SK-N-SH (cell line): ENCODE measurements at regions not wholly inside any gene's neighbourhood (a gene's known extent, or its start where the extent isn't known, plus 50 kb on each side); places are given as distances from the start of the nearest gene placed in this dataset.

Experiments
- CTCF ChIA-PET: fragments of 300-600, 350-600 bp; formaldehyde crosslinking; extraction: SDS; loops from one replicate; lab custom pipeline; 2021; lab: Yijun Ruan, JAX
- POLR2A ChIA-PET: fragments of 350-600 bp; sonication (Branson Sonifier 250); formaldehyde crosslinking; extraction: SDS; loops from one replicate; lab custom pipeline; 2020; ENCODE audit warnings: antibody characterized with exemption, inconsistent platforms; lab: Yijun Ruan, JAX
- DNase-seq: peaks from one replicate; pipeline ENCODE4 v3.0.0; 2012
- H2AFZ ChIP-seq: fragments of 200-600 bp; sonication (generic); 2 replicates; pipeline ENCODE4 v1.8.1; 2016; ENCODE audit warnings: antibody characterized with exemption, mild to moderate bottlenecking, low read depth
- H3F3A ChIP-seq: fragments of 200-600 bp; sonication (generic); replicated peaks from 2 replicates; pipeline ENCODE3; 2016; ENCODE audit warnings: antibody characterized with exemption, mild to moderate bottlenecking; ENCODE audit not compliant: insufficient read depth
- H3K27ac ChIP-seq, 2 experiments: fragments of 200-500 bp in 1 of 2; fragments of 200-600 bp in 1 of 2; sonication (Bioruptor generic) in 1 of 2; sonication (generic), shearing (Covaris generic) in 1 of 2; 2 replicates each; pipeline versions ENCODE4 v1.5.1 to v1.6.1; 2014 to 2016; ENCODE audit warnings: low read depth in 2 of 2, inconsistent platforms in 1 of 2, low read length in 1 of 2, mild to moderate bottlenecking in 1 of 2, mixed read lengths in 1 of 2
- H3K27me3 ChIP-seq: fragments of 200-600 bp; sonication (generic), shearing (Covaris generic); 2 replicates; pipeline ENCODE4 v1.6.1; 2016; ENCODE audit warnings: mixed run types; ENCODE audit not compliant: insufficient read depth
- H3K36me3 ChIP-seq, 2 experiments: fragments of 200-500 bp in 1 of 2; fragments of 200-600 bp in 1 of 2; sonication (Bioruptor generic) in 1 of 2; sonication (generic) in 1 of 2; replicated peaks in 1 of 2; 2 replicates each; pipeline versions ENCODE3 to v1.5.1; 2014 to 2016; ENCODE audit warnings: low read length in 1 of 2, mild to moderate bottlenecking in 1 of 2; ENCODE audit not compliant: insufficient read depth in 2 of 2, control insufficient read depth in 1 of 2
- H3K4me1 ChIP-seq, 2 experiments: fragments of 200-500 bp in 1 of 2; fragments of 200-600 bp in 1 of 2; sonication (Bioruptor generic) in 1 of 2; sonication (generic), shearing (Covaris generic) in 1 of 2; 2 replicates each; pipeline versions ENCODE4 v1.5.1 to v1.6.1; 2014 to 2016; ENCODE audit warnings: low read depth in 1 of 2, low read length in 1 of 2, mixed run types in 1 of 2; ENCODE audit not compliant: insufficient read depth in 2 of 2, control insufficient read depth in 1 of 2
- H3K4me2 ChIP-seq: fragments of 200-600 bp; sonication (generic), shearing (Covaris generic); 2 replicates; pipeline ENCODE4 v1.6.1; 2017; ENCODE audit warnings: mixed run types
- H3K4me3 ChIP-seq, 2 experiments: fragments of 200-500 bp in 1 of 2; fragments of 200-600 bp in 1 of 2; sonication (Bioruptor generic) in 1 of 2; sonication (generic), shearing (Covaris generic) in 1 of 2; 2 replicates each; pipeline versions ENCODE4 v1.5.1 to v1.8.1; 2014 to 2016; ENCODE audit warnings: low read depth in 2 of 2, inconsistent platforms in 1 of 2, low read length in 1 of 2, mild to moderate bottlenecking in 1 of 2, mixed read lengths in 1 of 2, moderate library complexity in 1 of 2
- H3K79me2 ChIP-seq: fragments of 200-600 bp; sonication (generic); 2 replicates; pipeline ENCODE4 v1.8.1; 2017; ENCODE audit warnings: mild to moderate bottlenecking; ENCODE audit not compliant: insufficient read depth
- H3K9ac ChIP-seq: fragments of 200-600 bp; sonication (generic); 2 replicates; pipeline ENCODE4 v1.6.1; 2017; ENCODE audit warnings: mixed run types
- H3K9me2 ChIP-seq: fragments of 200-600 bp; sonication (generic); 2 replicates; pipeline ENCODE4 v1.6.1; 2017; ENCODE audit warnings: mixed run types
- H3K9me3 ChIP-seq: fragments of 200-600 bp; sonication (generic); 2 replicates; pipeline ENCODE4 v1.6.1; 2017; ENCODE audit warnings: mixed run types, mild to moderate bottlenecking, moderate library complexity
- H4K20me1 ChIP-seq: fragments of 200-600 bp; sonication (generic); 2 replicates; pipeline ENCODE4 v1.6.1; 2017; ENCODE audit warnings: mild to moderate bottlenecking, mixed run types; ENCODE audit not compliant: insufficient read depth
- CHD2 ChIP-seq: fragments of 150-350 bp; IDR thresholded peaks from 2 replicates; pipeline ENCODE4 v1.6.1; 2018; ENCODE audit warnings: low read length; ENCODE audit not compliant: partially characterized antibody
- CTCF ChIP-seq: fragments of 200-600 bp; sonication (generic); IDR thresholded peaks from 2 replicates; pipeline ENCODE4 v1.6.1; 2017; ENCODE audit warnings: antibody characterized with exemption, mild to moderate bottlenecking, moderate library complexity
- ELF1 ChIP-seq: IDR thresholded peaks from 2 replicates; pipeline ENCODE4 v1.4.0; 2012
- EZH2phosphoT487 ChIP-seq: fragments of 200-600 bp; sonication (generic); IDR thresholded peaks from 2 replicates; pipeline ENCODE4 v1.6.1; 2017; ENCODE audit warnings: low read depth, mixed run types, mild to moderate bottlenecking, antibody characterized with exemption, moderate library complexity, borderline replicate concordance
- FOXJ3 ChIP-seq: sonication (generic); formaldehyde crosslinking; IDR thresholded peaks from 2 replicates; pipeline ENCODE4 v1.5.1; 2020; ENCODE audit warnings: mild to moderate bottlenecking, missing genetic modification reagents
- FOXM1 ChIP-seq: IDR thresholded peaks from 2 replicates; pipeline ENCODE4 v1.4.0; 2012; ENCODE audit warnings: low read depth, mild to moderate bottlenecking
- GATA2 ChIP-seq: sonication (generic); formaldehyde crosslinking; IDR thresholded peaks from 2 replicates; pipeline ENCODE4 v1.5.0; 2020; ENCODE audit warnings: mild to moderate bottlenecking, missing genetic modification reagents
- IRF3 ChIP-seq: fragments of 150-350 bp; IDR thresholded peaks from 2 replicates; pipeline ENCODE4 v1.6.1; 2016; ENCODE audit warnings: mild to moderate bottlenecking, low read depth, low read length
- JUND ChIP-seq: IDR thresholded peaks from 2 replicates; pipeline ENCODE4 v1.4.0; 2012
- MAX ChIP-seq: IDR thresholded peaks from 2 replicates; pipeline ENCODE4 v1.4.0; 2012; ENCODE audit warnings: low read depth
- MEF2A ChIP-seq: IDR thresholded peaks from 2 replicates; pipeline ENCODE4 v1.4.0; 2012; ENCODE audit warnings: low read depth, borderline replicate concordance
- MXI1 ChIP-seq: IDR thresholded peaks from 2 replicates; pipeline ENCODE4 v1.6.1; 2012; ENCODE audit warnings: mild to moderate bottlenecking, low read depth, low read length, improper control_type of control experiment
- NRF1 ChIP-seq: IDR thresholded peaks from 2 replicates; pipeline ENCODE4 v1.6.1; 2012; ENCODE audit warnings: low read depth, mild to moderate bottlenecking, low read length
- RAD21 ChIP-seq: IDR thresholded peaks from 2 replicates; pipeline ENCODE4 v1.6.1; 2012; ENCODE audit warnings: mild to moderate bottlenecking, low read length
- RFX5 ChIP-seq: IDR thresholded peaks from 2 replicates; pipeline ENCODE4 v1.6.1; 2012; ENCODE audit warnings: mild to moderate bottlenecking, improper control_type of control experiment, low read length
- TCF12 ChIP-seq: IDR thresholded peaks from 2 replicates; pipeline ENCODE4 v1.4.0; 2012
- TEAD4 ChIP-seq: IDR thresholded peaks from 2 replicates; pipeline ENCODE4 v1.4.0; 2012; ENCODE audit warnings: mild to moderate bottlenecking, borderline replicate concordance; ENCODE audit not compliant: insufficient read depth
- USF2 ChIP-seq: fragments of 150-350 bp; IDR thresholded peaks from 2 replicates; pipeline ENCODE4 v1.6.1; 2017; ENCODE audit warnings: antibody characterized with exemption, low read length, low read depth, borderline replicate concordance
- YY1 ChIP-seq: IDR thresholded peaks from 2 replicates; pipeline ENCODE4 v1.4.0; 2012; ENCODE audit warnings: low read depth, mild to moderate bottlenecking
- WGBS: methylation state at CpG from one replicate; pipeline ENCODE4 v1.1.6; 2017; ENCODE audit warnings: low lambda C conversion rate; 5-methylcytosine and 5-hydroxymethylcytosine counted together

GRCh38 chr13:33893559-33893958 is 75.6 kb downstream of the RFC3 start:
- Histone ChIP-seq H3K79me2 (no peaks in the 10 kb centered on the region), H3K9me3 (peaks cover 18% of the 10 kb centered on the region), H3K4me1 (no peaks in the 10 kb centered on the region), H3K9ac (no peak overlapping the region), H3K27me3 (no peaks in the 10 kb centered on the region), H3K9me2 (no peaks in the 10 kb centered on the region), H3K27ac (no peak overlapping the region), H3F3A (no peaks in the 10 kb centered on the region), H3K4me3 (no peak overlapping the region), H4K20me1 (no peaks in the 10 kb centered on the region), H3K36me3 (peaks cover 0 to 3% of the 10 kb centered on the region in 2 experiments)
- no peak for DNase-seq
- ChIA-PET POLR2A (no interaction called here), CTCF (interaction anchor here (0.8 kb wide), 1 partner anchor 10 kb away, joined by 3 read pairs; no protein-coding TSS in a partner anchor)
- no peak for TF ChIP-seq IRF3
- TF ChIP-seq RFX5 = no peak
- no peak for TF ChIP-seq YY1
- no peak for TF ChIP-seq FOXM1
- no peak for TF ChIP-seq NRF1
- no peak for TF ChIP-seq FOXJ3 (CRISPR knock-in tag)
- no peak for TF ChIP-seq MAX
- no peak for TF ChIP-seq JUND
- no peak for TF ChIP-seq TEAD4
- TF ChIP-seq MXI1 = no peak
- TF ChIP-seq CTCF = no peak
- no peak for TF ChIP-seq USF2
- TF ChIP-seq EZH2phosphoT487 = no peak
- TF ChIP-seq, all 33 proteins: peak for 0
- Histone ChIP-seq H3K4me2 (no peak overlapping the region), H2AFZ (no peak overlapping the region)

- no peaks in the 10 kb centered on the region; the same call in 1 of the 2 replicates for H3K9me2 ChIP-seq
These were observed 86.5 kb downstream of the RFC3 start for GRCh38 chr13:33904431-33904830.

More at GRCh38 chr13:33904431-33904830, 86.5 kb downstream of the RFC3 start:
- H3F3A ChIP-seq = no peaks in the 10 kb centered on the region
- 0 out of 2 replicates have a peak, but pooled peaks cover 4% of the 10 kb centered on the region for H3K9me3 ChIP-seq
- no peak for TF ChIP-seq TCF12
- no peak for TF ChIP-seq ELF1
- TF ChIP-seq FOXJ3 (CRISPR knock-in tag) = no peak
- TF ChIP-seq GATA2 (CRISPR knock-in tag) = no peak
- no peak for TF ChIP-seq TEAD4
- TF ChIP-seq CTCF = no peak
- TF ChIP-seq MEF2A = no peak
- TF ChIP-seq MXI1 = no peak
- TF ChIP-seq CHD2 = no peak
- TF ChIP-seq IRF3 = no peak
- TF ChIP-seq USF2 = no peak
- TF ChIP-seq RAD21 = no peak
- TF ChIP-seq, all 33 proteins: peak for 0
- no peak overlapping the region for H3K4me3 ChIP-seq
- no peaks in the 10 kb centered on the region for H4K20me1 ChIP-seq
- no peaks in the 10 kb centered on the region for H3K4me1 ChIP-seq
- whole genome bisulfite sequencing = 88% methylated on average over 8 of the region's 8 CpGs
- no peaks in the 10 kb centered on the region for H3K36me3 ChIP-seq
- no peak overlapping the region for H2AFZ ChIP-seq
- no peak overlapping the region for H3K9ac ChIP-seq
- no peak for DNase-seq
- H3K79me2 ChIP-seq = no peaks in the 10 kb centered on the region
- ChIA-PET POLR2A (no interaction called here), CTCF (no interaction called here)
- H3K27me3 ChIP-seq = no peaks in the 10 kb centered on the region
- H3K27ac ChIP-seq = no peak overlapping the region
- H3K4me2 ChIP-seq = no peak overlapping the region
